Right ventricle myocardium superior (tissue), 1 donor: ENCODE measurements at regions not wholly inside any gene's neighbourhood (a gene's known extent, or its start where the extent isn't known, plus 50 kb on each side); places are given as distances from the start of the nearest gene placed in this dataset.
"Not testable (repeated sequence)": the region's sequence is repeated elsewhere in the genome, so short reads cannot be mapped to it uniquely, and the experiment has no call there.

ENCODE experiments used
- ATAC-seq: fragments of 200-7000 bp; cut with Tn5 transposase; one replicate; pipeline ENCODE4 v1.9.1; 2020; ENCODE audit warnings: mild to moderate bottlenecking; ENCODE audit not compliant: poor library complexity
- DNase-seq: peaks from one replicate; pipeline ENCODE4 v3.0.0-alpha.2; 2020
- intact Hi-C: fragments of 100-400 bp; cut with DNase I; formaldehyde crosslinking; loops from one replicate; pipeline ENCODE4 v1.11.2; 2022
- donor health status: DM: no; HTN: yes; CAD: no; lungs with severe emphysema.

DNA sequence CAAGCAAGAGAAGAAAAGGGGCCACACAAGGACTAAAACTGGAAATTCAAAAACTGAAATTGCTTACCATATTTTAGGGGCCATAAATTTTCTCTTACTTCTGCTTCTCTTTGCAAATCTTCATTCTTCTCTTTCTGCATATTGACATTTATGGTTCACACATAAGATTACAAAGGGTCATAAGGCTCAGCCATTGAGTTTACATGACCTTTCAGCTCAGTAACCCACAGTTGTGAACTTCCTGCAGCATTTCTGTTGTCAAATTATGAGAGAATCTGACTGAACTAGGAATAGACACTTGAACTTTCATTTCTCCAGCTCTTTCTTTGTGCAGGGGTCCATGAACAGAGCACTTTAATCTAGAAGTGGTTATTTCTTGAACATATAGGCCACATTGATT is 434.8 kb upstream of the CT83 start:
- DNase-seq (no peak), ATAC-seq (no peak)
- intact Hi-C loops, result no loop called here

DNA sequence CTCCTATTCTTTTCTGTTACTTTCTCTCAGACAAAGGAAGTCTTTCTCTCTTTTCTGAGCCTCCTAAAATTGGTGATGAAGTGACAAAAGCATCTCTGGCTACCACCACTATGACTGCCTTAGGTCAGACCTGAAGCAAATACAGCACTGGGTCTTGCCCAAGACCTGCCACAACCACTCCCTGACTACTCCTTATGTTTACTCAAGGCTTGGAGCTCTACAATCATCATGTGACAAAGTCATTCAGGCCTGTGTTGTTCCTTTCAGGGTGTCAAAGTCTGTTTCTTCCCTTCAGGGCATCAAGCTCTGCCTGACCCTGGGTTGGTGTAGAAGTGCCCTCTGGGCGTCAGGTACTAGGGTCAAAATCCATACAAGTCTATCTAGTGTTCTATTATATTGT is 419.2 kb upstream of the CT83 start:
- ATAC-seq (no peak), DNase-seq (no peak)
- intact Hi-C loops, result no loop called here

- intact Hi-C loops, result no loop called here
- ATAC-seq, result no peak
Observed at GRCh38 chrX:116873671-116874070, 410.9 kb upstream of the CT83 start.

DNA sequence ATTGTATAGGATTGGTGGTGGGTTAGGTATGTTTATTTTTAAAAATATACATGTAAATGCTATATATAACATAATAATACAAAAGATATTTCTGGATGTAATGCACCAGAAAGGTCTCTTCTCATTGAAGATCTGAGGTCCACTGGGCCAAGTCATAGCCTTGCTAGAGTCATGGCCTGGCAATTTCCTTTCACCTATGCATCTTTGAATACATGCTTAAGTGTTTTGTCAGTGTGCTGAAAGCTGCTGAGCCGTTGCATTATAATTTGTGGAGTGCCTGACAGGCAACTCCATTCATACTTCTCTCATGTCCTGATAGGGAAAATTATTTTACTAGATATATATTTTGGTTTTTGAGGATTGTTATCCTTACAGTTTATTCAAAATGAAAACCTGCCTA is 410.2 kb upstream of the CT83 start:
- no peak for ATAC-seq
- DNase-seq, result no peak
- intact Hi-C loops, result no loop called here

More at GRCh38 chrX:116873671-116874070, 410.9 kb upstream of the CT83 start:
- no peak for DNase-seq

- DNase-seq, result no peak
- no peak for ATAC-seq
- intact Hi-C loops, result no loop called here
Observed at GRCh38 chrX:116863029-116863428, 400.3 kb upstream of the CT83 start.

DNA sequence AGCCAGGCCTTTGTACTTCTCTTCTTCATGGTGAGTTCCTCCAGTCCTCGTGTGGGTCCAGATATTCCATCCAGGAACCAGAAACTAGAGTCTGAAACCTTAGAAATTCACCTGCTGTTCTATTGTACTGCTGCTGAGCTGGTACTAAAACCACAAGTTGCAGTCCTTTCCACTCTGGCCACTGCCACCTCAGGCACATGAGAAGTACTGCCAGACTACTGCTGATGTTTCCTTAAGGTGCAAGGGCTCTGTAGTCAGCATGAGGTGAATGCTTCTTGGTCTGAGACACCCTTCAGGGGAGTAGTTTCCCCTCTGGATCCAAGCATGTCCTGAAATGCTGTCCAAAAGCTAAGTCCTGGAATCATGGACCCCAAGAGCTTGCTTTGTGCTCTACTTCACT is 399.6 kb upstream of the CT83 start:
- no peak for DNase-seq
- intact Hi-C loops, result no loop called here
- ATAC-seq, result no peak

GRCh38 chrX:116841290-116841689 is 378.5 kb upstream of the CT83 start:
- intact Hi-C loops, result no loop called here
- no peak for ATAC-seq
- DNase-seq, result no peak

GRCh38 chrX:116827063-116827462 is 364.3 kb upstream of the CT83 start:
- intact Hi-C loops, result no loop called here
- no peak for ATAC-seq
- DNase-seq, result no peak

DNA sequence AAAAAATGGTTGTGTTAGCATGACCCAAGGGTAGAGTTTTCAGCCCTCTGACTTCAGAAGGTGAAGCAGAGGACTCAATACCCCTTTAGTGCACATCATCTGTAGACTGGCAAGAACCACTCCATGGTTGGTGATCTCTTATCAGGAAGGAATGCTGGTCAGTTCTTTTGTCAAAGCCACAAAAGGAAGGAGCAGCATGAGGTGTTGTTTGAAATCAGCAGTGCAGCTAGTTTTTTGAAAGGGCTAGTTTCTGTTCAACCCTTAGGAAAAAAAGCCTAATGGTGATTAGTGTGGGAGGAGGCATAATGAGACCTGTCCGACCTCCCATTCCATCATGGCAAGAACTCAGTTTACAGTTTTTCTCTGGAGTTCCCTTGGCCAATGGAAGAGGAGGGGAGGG is 362.0 kb upstream of the CT83 start:
- ATAC-seq (no peak), DNase-seq (no peak)
- intact Hi-C loops, result no loop called here

DNA sequence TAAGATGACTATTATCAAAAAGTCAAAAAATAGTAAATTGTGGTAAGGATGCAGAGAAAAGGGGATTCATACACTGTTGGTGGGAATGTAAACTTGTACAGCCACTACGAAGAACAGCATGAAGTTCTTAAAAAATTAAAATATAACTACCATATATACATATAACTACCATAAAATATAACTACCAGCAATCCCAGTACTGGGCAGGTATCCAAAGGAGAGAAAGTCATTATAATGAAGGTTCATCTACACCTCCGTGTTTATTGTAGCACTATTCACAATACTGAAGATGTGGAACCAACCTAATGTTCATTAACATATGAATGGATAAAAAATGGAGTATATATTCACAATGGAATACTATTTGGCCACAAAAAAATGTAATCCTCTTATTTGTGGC is 360.9 kb upstream of the CT83 start:
- intact Hi-C loops, result no loop called here
- ATAC-seq, result no peak
- DNase-seq, result no peak

DNA sequence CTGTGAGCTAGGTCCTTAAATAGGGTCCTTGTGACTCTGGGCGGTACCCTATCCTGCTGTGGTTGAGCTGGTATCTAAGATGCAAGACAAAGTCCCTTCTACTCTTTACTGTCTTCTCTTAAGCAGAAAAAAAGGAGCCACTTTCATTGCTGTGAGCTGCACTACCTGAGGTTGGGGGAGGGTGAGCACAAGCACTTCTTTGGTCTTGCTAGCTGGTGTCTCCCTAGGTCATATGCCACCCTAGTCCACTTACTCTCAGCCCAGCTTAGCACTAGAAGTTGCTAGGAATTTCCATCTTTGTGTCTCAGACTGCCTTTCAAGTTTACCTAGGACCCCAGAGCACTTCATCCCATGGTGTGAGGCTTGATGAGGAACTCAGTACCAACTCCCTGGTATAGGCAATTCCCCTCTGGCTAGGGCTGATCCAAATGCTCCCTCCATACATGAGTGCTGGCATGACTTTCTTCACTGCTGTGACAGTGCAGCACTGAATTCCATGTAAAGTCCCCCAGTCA is 343.6 kb upstream of the CT83 start:
- intact Hi-C loops, result no loop called here
- no peak for ATAC-seq
- no peak for DNase-seq

DNA sequence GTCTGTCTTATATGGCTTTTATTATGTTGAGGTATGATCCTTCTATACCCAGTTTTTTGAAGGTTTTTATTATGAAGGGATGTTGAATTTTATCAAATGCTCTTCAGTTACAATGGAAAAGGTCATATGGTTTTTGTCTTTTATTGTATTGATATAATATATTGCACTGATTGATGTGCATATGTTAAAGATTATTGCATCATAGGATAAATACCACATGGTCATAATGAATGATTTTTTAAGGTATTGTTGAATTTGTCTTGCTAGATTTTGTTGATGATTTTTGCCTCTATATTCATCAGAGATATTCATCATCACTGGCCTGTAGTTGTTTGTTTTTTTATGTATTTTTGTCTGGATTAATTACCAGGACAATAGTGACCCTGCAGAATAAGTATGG is 339.2 kb upstream of the CT83 start:
- no peak for ATAC-seq
- no peak for DNase-seq
- intact Hi-C loops, result no loop called here

DNA sequence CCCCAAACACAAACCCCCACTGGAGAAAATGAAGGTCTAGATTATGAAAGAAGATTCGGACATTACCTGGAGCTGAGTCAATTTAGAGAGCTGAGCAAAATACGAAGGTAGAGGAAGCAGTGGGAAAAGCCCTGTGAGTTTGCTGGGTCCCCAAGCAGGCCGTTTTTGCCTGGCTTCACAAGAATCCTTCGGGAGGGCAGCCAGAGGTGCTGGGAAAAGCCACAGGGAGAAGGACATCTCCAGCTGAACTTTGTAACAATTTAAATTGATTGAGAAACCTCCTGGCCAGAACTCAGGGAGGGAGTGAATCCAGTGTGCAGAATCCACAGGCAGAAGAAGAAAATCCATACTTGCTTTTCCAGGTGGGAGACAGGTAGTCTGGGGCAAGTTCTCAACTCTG is 319.1 kb upstream of the CT83 start:
- ATAC-seq, result no peak
- intact Hi-C loops, result no loop called here
- no peak for DNase-seq

DNA sequence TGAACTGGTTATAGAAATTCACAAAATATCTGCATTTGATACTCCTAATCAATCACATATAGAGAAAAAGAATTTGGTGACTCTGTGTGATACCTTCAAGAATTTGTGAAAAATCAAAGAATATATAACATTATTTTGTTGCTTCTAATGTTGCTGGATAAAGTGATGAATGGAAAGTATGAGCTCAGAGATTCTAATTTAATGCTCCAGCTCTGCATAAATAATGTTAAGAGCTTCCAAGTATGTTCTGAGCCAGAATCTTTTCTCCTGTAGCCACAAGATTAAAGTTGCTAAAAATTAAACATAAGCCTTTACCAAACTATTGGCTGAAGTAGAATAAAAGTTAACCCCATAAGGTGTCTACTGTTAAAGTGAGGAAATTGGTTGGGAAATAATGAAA is 294.7 kb upstream of the CT83 start:
- ATAC-seq (no peak), DNase-seq (no peak)
- intact Hi-C loops, result no loop called here

DNA sequence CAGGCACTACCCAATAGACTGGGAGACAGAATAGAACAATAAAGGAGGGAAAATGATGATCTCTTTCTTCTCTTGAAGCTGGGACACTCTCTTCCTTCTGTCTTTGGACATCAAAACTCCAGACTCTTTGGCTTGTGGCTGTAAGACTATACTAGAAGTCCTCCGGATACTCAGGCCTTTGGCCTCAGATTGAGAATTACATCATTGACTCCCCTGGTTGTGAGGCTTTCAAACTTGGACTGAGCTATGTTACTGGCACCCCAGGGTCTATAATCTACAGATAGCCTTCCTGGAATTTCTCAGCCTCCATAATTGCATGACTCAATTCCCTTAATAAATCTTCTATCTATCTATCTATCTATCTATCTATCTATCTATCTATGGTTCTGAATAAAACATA is 294.2 kb upstream of the CT83 start:
- ATAC-seq (no peak), DNase-seq (no peak)
- intact Hi-C loops, result no loop called here

GRCh38 chrX:116749943-116750342 is 287.2 kb upstream of the CT83 start:
- no peak for DNase-seq
- intact Hi-C loops, result no loop called here
- no peak for ATAC-seq

DNA sequence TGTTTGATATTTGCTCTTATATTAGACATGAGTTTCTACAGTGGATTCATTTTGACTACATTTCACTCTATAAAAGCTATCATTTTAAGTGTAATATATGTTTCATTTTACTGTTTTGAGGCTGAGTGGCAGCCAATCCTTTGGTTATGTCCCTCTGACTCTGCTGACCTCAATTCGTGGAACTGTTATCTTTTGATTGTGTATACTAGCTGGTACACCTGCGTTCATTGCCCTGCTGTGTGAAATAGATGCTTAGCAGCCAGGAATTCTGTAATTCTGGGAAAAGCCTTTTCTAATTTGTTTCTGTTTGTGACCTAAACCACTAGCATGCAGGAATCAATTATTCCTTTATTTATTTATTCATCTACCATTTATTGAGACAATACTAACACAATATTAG is 269.4 kb upstream of the CT83 start:
- no peak for ATAC-seq
- DNase-seq, result no peak
- intact Hi-C loops, result no loop called here

- DNase-seq, result no peak
- ATAC-seq, result no peak
- intact Hi-C loops, result no loop called here
Observed at GRCh38 chrX:116726806-116727205, 264.0 kb upstream of the CT83 start.

DNA sequence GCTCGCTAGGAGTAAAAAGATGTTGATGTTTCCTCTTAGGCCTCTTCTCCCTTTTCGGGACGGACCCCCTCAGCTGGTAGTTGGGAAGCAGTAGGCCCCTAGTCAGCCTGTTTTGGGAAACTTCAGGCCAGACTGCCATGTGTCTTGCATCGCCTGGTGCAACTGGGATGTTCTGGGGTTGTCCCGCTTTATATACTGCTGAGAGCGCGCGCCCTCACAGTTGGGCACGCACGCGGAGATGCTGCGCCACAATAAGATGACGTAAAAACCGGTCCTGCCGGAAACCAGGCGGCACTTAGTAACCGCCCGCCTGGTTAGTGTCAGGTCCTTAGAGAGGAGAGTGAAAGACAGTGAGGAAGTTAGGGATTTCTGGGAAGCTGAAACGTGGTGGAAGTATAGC is 231.3 kb upstream of the CT83 start:
- DNase-seq, result no peak

GRCh38 chrX:116679544-116679943 is 216.8 kb upstream of the CT83 start:
- ATAC-seq, intact Hi-C loops, DNase-seq: not testable (repeated sequence)

More for the DNA sequence above, 231.3 kb upstream of the CT83 start:
- intact Hi-C loops, result no loop called here
- ATAC-seq, result no peak

DNA sequence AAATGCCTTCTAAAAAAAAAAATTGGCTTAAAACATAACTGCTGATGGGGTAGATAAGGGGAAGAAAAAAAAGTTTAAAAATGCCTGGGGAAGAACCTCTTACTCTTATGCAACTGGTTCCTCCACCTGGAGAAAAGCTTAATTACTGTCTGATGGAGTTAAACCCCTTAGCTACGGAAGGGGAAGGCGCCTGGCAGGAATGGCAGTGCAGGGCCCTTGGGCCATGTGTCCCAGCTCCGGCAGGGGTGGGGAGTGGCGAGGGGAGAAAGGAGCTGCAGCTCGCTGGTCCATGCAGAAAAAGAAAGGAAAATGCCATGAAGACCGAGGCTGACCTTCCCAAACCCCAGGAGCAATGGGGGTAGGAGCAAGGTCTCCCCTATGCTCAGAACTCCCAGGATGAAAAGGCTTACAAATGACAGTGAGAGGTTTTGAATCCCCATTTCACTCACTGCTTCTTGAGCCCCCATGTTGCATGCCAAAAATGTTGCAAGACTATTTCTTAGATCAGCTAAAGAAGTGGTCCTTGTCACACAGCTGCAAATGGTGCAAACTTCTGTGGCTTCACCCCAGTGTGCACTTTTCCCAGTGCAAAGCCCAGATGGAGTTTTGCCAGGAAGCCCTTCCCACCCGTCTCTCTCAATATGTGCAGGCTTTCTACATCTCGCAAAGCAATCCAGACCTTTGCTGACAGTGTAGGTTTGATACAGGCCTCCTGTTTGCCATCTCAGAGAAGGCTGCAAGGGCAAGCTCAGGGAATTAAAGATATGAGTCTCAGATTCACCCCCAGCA is 204.8 kb upstream of the CT83 start:
- DNase-seq (no peak), ATAC-seq (peak; percentile 34)
- intact Hi-C loops, result no loop called here
